CD4-positive, alpha-beta T cell treated with Interleukin-17A for 1 hour (primary cell): ENCODE measurements at regions not wholly inside any gene's neighbourhood (a gene's known extent, or its start where the extent isn't known, plus 50 kb on each side); places are given as distances from the start of the nearest gene placed in this dataset.

ENCODE experiments used
- DNase-seq: peaks from one replicate; pipeline ENCODE4 v3.0.0-alpha.2; 2020

- DNase-seq, result peak; percentile 15
Measured at GRCh38 chr7:131112431-131112830, 215.2 kb upstream of the MKLN1 start.

- no peak for DNase-seq
Measured at GRCh38 chr7:131115340-131115739, 212.3 kb upstream of the MKLN1 start.

- DNase-seq, result no peak
Measured at GRCh38 chr7:131117439-131117838, 210.2 kb upstream of the MKLN1 start.

GRCh38 chr7:131119381-131119780 lies 208.3 kb upstream of the MKLN1 start:
- DNase-seq, result no peak

- DNase-seq, result no peak
Measured at GRCh38 chr7:131122394-131122793, 205.3 kb upstream of the MKLN1 start.

- no peak for DNase-seq
Measured at GRCh38 chr7:131124001-131124629, 203.6 kb upstream of the MKLN1 start.

- no peak for DNase-seq
Measured at GRCh38 chr7:131124867-131125266, 202.8 kb upstream of the MKLN1 start.

- DNase-seq, result no peak
Measured at GRCh38 chr7:131130324-131130723, 197.4 kb upstream of the MKLN1 start.

GRCh38 chr7:131131012-131131745 lies 196.5 kb upstream of the MKLN1 start:
- no peak for DNase-seq

- no peak for DNase-seq
Measured at GRCh38 chr7:131131746-131132431, 195.8 kb upstream of the MKLN1 start.

GRCh38 chr7:131139462-131139861 lies 188.2 kb upstream of the MKLN1 start:
- no peak for DNase-seq

- no peak for DNase-seq
Measured at GRCh38 chr7:131141443-131141967, 186.2 kb upstream of the MKLN1 start.

GRCh38 chr7:131143869-131144268 lies 183.8 kb upstream of the MKLN1 start:
- DNase-seq, result no peak

GRCh38 chr7:131145026-131145425 lies 182.7 kb upstream of the MKLN1 start:
- no peak for DNase-seq

- DNase-seq, result no peak
Measured at GRCh38 chr7:131145770-131146169, 181.9 kb upstream of the MKLN1 start.

- DNase-seq, result no peak
Measured at GRCh38 chr7:131147604-131148003, 180.1 kb upstream of the MKLN1 start.

- DNase-seq, result no peak
Measured at GRCh38 chr7:131148258-131148657, 179.4 kb upstream of the MKLN1 start.

- DNase-seq, result no peak
Measured at GRCh38 chr7:131148708-131149428, 178.8 kb upstream of the MKLN1 start.

GRCh38 chr7:131149429-131149773 lies 178.3 kb upstream of the MKLN1 start:
- DNase-seq, result no peak

- DNase-seq, result no peak
Measured at GRCh38 chr7:131149840-131150239, 177.8 kb upstream of the MKLN1 start.

- DNase-seq, result no peak
Measured at GRCh38 chr7:131151034-131151433, 176.6 kb upstream of the MKLN1 start.

- no peak for DNase-seq
Measured at GRCh38 chr7:131152766-131153165, 174.9 kb upstream of the MKLN1 start.

- no peak for DNase-seq
Measured at GRCh38 chr7:131154380-131154779, 173.3 kb upstream of the MKLN1 start.
